ENCODE measurements at regions not wholly inside any gene's neighbourhood (a gene's known extent, or its start where the extent isn't known, plus 50 kb on each side); places are given as distances from the start of the nearest gene placed in this dataset.

- H3K4me3 Mint-ChIP-seq: peak overlapping the region; percentile 31
- peaks cover 30% of the 10 kb centered on the region for H3K4me1 Mint-ChIP-seq (ENCODE audit: unreplicated experiment)
- TF ChIP-seq, protein P1, sequence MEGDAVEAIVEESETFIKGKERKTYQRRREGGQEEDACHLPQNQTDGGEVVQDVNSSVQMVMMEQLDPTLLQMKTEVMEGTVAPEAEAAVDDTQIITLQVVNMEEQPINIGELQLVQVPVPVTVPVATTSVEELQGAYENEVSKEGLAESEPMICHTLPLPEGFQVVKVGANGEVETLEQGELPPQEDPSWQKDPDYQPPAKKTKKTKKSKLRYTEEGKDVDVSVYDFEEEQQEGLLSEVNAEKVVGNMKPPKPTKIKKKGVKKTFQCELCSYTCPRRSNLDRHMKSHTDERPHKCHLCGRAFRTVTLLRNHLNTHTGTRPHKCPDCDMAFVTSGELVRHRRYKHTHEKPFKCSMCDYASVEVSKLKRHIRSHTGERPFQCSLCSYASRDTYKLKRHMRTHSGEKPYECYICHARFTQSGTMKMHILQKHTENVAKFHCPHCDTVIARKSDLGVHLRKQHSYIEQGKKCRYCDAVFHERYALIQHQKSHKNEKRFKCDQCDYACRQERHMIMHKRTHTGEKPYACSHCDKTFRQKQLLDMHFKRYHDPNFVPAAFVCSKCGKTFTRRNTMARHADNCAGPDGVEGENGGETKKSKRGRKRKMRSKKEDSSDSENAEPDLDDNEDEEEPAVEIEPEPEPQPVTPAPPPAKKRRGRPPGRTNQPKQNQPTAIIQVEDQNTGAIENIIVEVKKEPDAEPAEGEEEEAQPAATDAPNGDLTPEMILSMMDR (conservative IDR thresholded peaks at IDR 0.05): no peak
- no peaks in the 10 kb centered on the region for H3K9me3 Mint-ChIP-seq
- no peak overlapping the region for H3K27ac Mint-ChIP-seq
- H3K27me3 Mint-ChIP-seq: no peaks in the 10 kb centered on the region
- no peak for DNase-seq (ENCODE audit: extremely low spot score, unreplicated experiment)
- no peaks in the 10 kb centered on the region for H3K36me3 Mint-ChIP-seq
Observed at GRCh38 chr9:129398961-129399633, 221.0 kb upstream of the IER5L start.

DNA sequence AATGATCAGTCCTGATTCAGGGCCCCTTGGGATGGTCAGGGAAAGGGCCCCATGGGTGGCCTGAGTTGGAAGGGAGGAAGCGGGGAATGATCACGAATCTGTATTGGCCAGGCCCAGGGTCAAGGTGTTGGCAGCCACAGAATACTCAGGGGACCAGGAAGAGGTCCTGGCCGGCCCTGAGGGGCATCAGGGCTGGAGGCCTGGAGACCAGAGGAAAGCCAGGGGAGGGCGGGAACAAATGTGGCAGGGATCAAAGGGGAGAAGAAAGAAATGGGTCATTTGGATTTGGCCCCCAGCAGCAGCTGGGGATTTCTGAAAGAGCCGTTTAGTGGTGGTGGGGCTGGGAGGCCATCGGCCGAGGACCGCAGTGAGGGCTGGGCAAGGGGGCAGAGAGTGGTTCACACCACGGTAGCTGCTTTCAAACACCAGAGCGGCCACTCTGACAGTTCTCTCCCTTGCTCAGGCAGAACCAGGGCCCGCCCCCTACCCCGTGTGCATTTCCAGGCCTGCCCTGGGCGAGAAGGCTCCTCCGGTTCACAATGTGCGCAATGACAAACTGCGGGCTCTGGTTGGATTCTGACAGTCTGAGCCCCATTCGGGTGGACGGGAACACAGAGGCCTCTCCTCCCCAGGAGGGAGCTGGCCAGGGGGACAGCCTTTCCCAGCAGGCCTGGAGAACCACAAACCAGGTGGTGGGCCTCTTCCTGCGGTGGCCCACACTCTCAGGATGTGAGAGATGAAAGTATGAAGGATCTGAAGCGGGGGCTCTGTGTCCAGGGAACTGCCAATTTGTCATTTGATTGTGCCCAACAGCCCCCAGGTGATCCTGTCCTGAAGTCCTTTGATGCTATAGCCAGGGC is 220.3 kb upstream of the IER5L start:
- no peak for DNase-seq (ENCODE audit: extremely low spot score, unreplicated experiment)
- Mint-ChIP-seq H3K4me3 (no peak overlapping the region), H3K4me1 (ENCODE audit: unreplicated experiment) (peaks cover 26% of the 10 kb centered on the region), H3K27me3 (no peaks in the 10 kb centered on the region), H3K27ac (peak overlapping the region; percentile 11), H3K9me3 (no peaks in the 10 kb centered on the region), H3K36me3 (no peaks in the 10 kb centered on the region)
- TF ChIP-seq, protein P1 (conservative IDR thresholded peaks at IDR 0.05): no peak

GRCh38 chr9:129397335-129397734 is 219.3 kb upstream of the IER5L start:
- Mint-ChIP-seq H3K4me1 (ENCODE audit: unreplicated experiment) (peaks cover 23% of the 10 kb centered on the region), H3K9me3 (no peaks in the 10 kb centered on the region), H3K4me3 (no peak overlapping the region), H3K36me3 (no peaks in the 10 kb centered on the region), H3K27ac (no peak overlapping the region), H3K27me3 (no peaks in the 10 kb centered on the region)
- DNase-seq (ENCODE audit: extremely low spot score, unreplicated experiment): no peak
- TF ChIP-seq, protein P1 (conservative IDR thresholded peaks at IDR 0.05): no peak

DNA sequence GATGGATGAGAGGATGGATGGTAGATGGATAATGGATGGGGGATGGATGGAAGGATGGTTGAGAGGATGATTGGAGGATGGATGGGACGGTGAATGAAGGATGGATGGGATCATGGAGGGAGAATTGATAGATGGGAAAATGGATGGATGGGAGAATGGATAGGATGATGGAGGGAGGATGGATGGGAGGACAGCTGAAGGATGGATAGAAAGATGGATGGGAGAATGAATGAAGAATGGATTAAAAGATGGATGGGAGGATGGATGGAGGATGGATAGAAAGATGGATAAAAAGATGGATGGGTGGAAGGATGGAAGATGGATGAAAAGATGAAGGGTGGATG is 218.3 kb upstream of the IER5L start:
- H3K27me3 Mint-ChIP-seq: no peaks in the 10 kb centered on the region
- peaks cover 25% of the 10 kb centered on the region for H3K4me1 Mint-ChIP-seq (ENCODE audit: unreplicated experiment)

GRCh38 chr9:129395633-129396364 is 217.7 kb upstream of the IER5L start:
- no peak overlapping the region for H3K27ac Mint-ChIP-seq
- no peaks in the 10 kb centered on the region for H3K9me3 Mint-ChIP-seq
- H3K4me3 Mint-ChIP-seq: no peak overlapping the region
- H3K27me3 Mint-ChIP-seq: no peaks in the 10 kb centered on the region
- peaks cover 27% of the 10 kb centered on the region for H3K4me1 Mint-ChIP-seq (ENCODE audit: unreplicated experiment)
- TF ChIP-seq, protein P1 (conservative IDR thresholded peaks at IDR 0.05): no peak
- no peak for DNase-seq (ENCODE audit: extremely low spot score, unreplicated experiment)
- H3K36me3 Mint-ChIP-seq: no peaks in the 10 kb centered on the region

More for the DNA sequence above, 218.3 kb upstream of the IER5L start:
- no peaks in the 10 kb centered on the region for H3K36me3 Mint-ChIP-seq
- no peaks in the 10 kb centered on the region for H3K9me3 Mint-ChIP-seq
- no peak overlapping the region for H3K27ac Mint-ChIP-seq
- H3K4me3 Mint-ChIP-seq: no peak overlapping the region
- TF ChIP-seq, protein P1 (conservative IDR thresholded peaks at IDR 0.05): no peak
- DNase-seq (ENCODE audit: extremely low spot score, unreplicated experiment): no peak
